ENCODE measurements at regions not wholly inside any gene's neighbourhood (a gene's known extent, or its start where the extent isn't known, plus 50 kb on each side); places are given as distances from the start of the nearest gene placed in this dataset.
A peak's percentile ranks its signal among the peaks of the same experiment; 100 is the strongest.

- DNase-seq, result no peak
- Histone ChIP-seq H3K14ac (replicated peaks; ENCODE audit: low read depth, low read length) (no peak overlapping the region), H3K23ac (ENCODE audit: low read depth, low read length) (no peak overlapping the region), H3K36me3 (ENCODE audit: control insufficient read depth, insufficient read depth, low read length) (no peaks in the 10 kb centered on the region), H3K9me1 (ENCODE audit: insufficient read depth, low read length) (peaks cover 16% of the 10 kb centered on the region), H3K4me1 (ENCODE audit: control insufficient read depth, insufficient read depth, low read length) (peaks cover 11% of the 10 kb centered on the region), H4K91ac (ENCODE audit: insufficient read depth, low read depth, low read length) (no peak overlapping the region), H3K27me3 (ENCODE audit: control insufficient read depth, insufficient read depth, low read length) (no peaks in the 10 kb centered on the region), H3K9ac (ENCODE audit: low read depth, low read length) (no peak overlapping the region), H3K79me1 (ENCODE audit: low read depth in 1 of 2, low read length in 2 of 2) (no peaks in the 10 kb centered on the region), H4K8ac (ENCODE audit: low read depth in 2 of 2, low read length in 2 of 2) (no peak overlapping the region), H3K4me3 (ENCODE audit: insufficient read depth, low read depth, low read length) (no peak overlapping the region), H4K20me1 (ENCODE audit: insufficient read depth, low read length) (no peaks in the 10 kb centered on the region; the same call in 1 of the 2 replicates), H3K9me3 (ENCODE audit: control insufficient read depth, insufficient read depth, low read length) (no peaks in the 10 kb centered on the region), H3K56ac (ENCODE audit: extremely low read depth, insufficient read depth, low read length) (no peak overlapping the region), H3K18ac (ENCODE audit: low read depth, low read length) (no peak overlapping the region), H4K5ac (ENCODE audit: low read depth, low read length) (no peak overlapping the region), H3K4me2 (ENCODE audit: low read depth, low read length) (no peak overlapping the region), H2BK5ac (ENCODE audit: low read depth, low read length, poor library complexity, severe bottlenecking) (no peak overlapping the region), H2AK5ac (ENCODE audit: low read depth, low read length) (no peak overlapping the region), H2AK9ac (replicated peaks; ENCODE audit: low read depth, low read length, poor library complexity) (no peak overlapping the region), H2BK20ac (ENCODE audit: low read depth, low read length) (no peak overlapping the region), H3K4ac (ENCODE audit: low read depth, low read length) (peak overlapping the region; percentile 12; the same call in 1 of the 2 replicates), H3K27ac (ENCODE audit: insufficient read depth, low read length) (no peak overlapping the region), H2BK120ac (ENCODE audit: low read depth, low read length) (no peak overlapping the region), H2AFZ (replicated peaks; ENCODE audit: low read length, poor library complexity) (no peak overlapping the region), H2BK15ac (ENCODE audit: low read depth, low read length) (no peak overlapping the region)
- dilution Hi-C loops (cut with HindIII; ENCODE audit: low sequenced_read_pairs, unreplicated experiment), result no loop called here
- CTCF ChIA-PET, result no interaction called here
- BruUV-seq (replicated peaks), result no TSS peak
- TF ChIP-seq BHLHE40 (IDR thresholded peaks at IDR 0.05; ENCODE audit: low read depth, low read length) (no peak), MAFK (IDR thresholded peaks at IDR 0.05; ENCODE audit: low read depth, low read length) (no peak), CHD1 (IDR thresholded peaks at IDR 0.05; ENCODE audit: low read depth, low read length) (no peak)
- intact Hi-C loops (cut with micrococcal nuclease), result no loop called here
- ATAC-seq (ENCODE audit: low read depth), result no peak
- in situ Hi-C loops (cut with MboI; ENCODE audit: low sequenced_read_pairs), result no loop called here
- POLR2A ChIA-PET (ENCODE audit: unreplicated experiment), result no interaction called here
- WGBS, 2 experiments (ENCODE audit: extremely low coverage in 2 of 2, insufficient read length in 1 of 2), result 84% methylated on average over 15 of the region's 28 CpGs; no CpG with 5 or more reads in 1 of the 2 experiments
Measured at GRCh38 chr2:240323601-240324291, 111.7 kb upstream of the GPC1 start.

Data from IMR-90 (cell line).